Smooth muscle cell (in vitro differentiated cells): ENCODE measurements at regions not wholly inside any gene's neighbourhood (a gene's known extent, or its start where the extent isn't known, plus 50 kb on each side); places are given as distances from the start of the nearest gene placed in this dataset.

Source experiments
- DNase-seq: peaks from one replicate; lab custom pipeline; 2025; ENCODE audit not compliant: unreplicated experiment; lab: John Stamatoyannopoulos, UW
- H2AFZ ChIP-seq: fragments of 200-600 bp; sonication (generic); 2 replicates; pipeline ENCODE4 v1.6.0; 2016; ENCODE audit warnings: antibody characterized with exemption, low read depth, mild to moderate bottlenecking
- H3F3A ChIP-seq: fragments of 200-600 bp; sonication (generic); 2 replicates; pipeline ENCODE4 v1.6.0; 2017; ENCODE audit warnings: antibody characterized with exemption, low read depth
- H3K27ac ChIP-seq: fragments of 200-600 bp; sonication (generic); 2 replicates; pipeline ENCODE4 v1.5.1; 2016; ENCODE audit warnings: low read depth, mild to moderate bottlenecking
- H3K27me3 ChIP-seq: fragments of 200-600 bp; sonication (generic); 2 replicates; pipeline ENCODE4 v1.6.1; 2016; ENCODE audit warnings: low read depth, mild to moderate bottlenecking
- H3K36me3 ChIP-seq: fragments of 200-600 bp; sonication (generic); 2 replicates; pipeline ENCODE4 v1.5.1; 2016; ENCODE audit warnings: low read depth
- H3K4me1 ChIP-seq: fragments of 200-600 bp; sonication (generic); 2 replicates; pipeline ENCODE4 v1.5.1; 2016; ENCODE audit warnings: low read depth
- H3K4me2 ChIP-seq: fragments of 200-600 bp; sonication (generic); 2 replicates; pipeline ENCODE4 v1.6.0; 2016; ENCODE audit warnings: mild to moderate bottlenecking
- H3K4me3 ChIP-seq: fragments of 200-600 bp; sonication (generic); 2 replicates; pipeline ENCODE4 v1.5.1; 2016; ENCODE audit warnings: mild to moderate bottlenecking
- H3K79me2 ChIP-seq: fragments of 200-600 bp; sonication (generic); 2 replicates; pipeline ENCODE4 v1.6.0; 2016; ENCODE audit warnings: low read depth, mild to moderate bottlenecking
- H3K9ac ChIP-seq: fragments of 200-600 bp; sonication (generic); 2 replicates; pipeline ENCODE4 v1.6.0; 2016; ENCODE audit warnings: low read depth
- H3K9me3 ChIP-seq: fragments of 200-600 bp; sonication (generic); replicated peaks from 2 replicates; pipeline ENCODE4 v1.5.1; 2016; ENCODE audit warnings: low read depth
- H4K20me1 ChIP-seq: fragments of 200-600 bp; sonication (generic); 2 replicates; pipeline ENCODE4 v1.6.0; 2016; ENCODE audit warnings: low read depth
- WGBS: methylation state at CpG from one replicate; pipeline ENCODE4 v1.1.7; 2016; ENCODE audit warnings: low lambda C conversion rate; 5-methylcytosine and 5-hydroxymethylcytosine counted together
- TF ChIP-seq, protein P1 (sequence below): fragments of 200-600 bp; sonication (generic); IDR thresholded peaks from 2 replicates; pipeline ENCODE4 v1.5.1; 2017; ENCODE audit warnings: borderline replicate concordance, mild to moderate bottlenecking, antibody characterized with exemption; ENCODE audit not compliant: insufficient read depth, poor library complexity, severe bottlenecking

DNA sequence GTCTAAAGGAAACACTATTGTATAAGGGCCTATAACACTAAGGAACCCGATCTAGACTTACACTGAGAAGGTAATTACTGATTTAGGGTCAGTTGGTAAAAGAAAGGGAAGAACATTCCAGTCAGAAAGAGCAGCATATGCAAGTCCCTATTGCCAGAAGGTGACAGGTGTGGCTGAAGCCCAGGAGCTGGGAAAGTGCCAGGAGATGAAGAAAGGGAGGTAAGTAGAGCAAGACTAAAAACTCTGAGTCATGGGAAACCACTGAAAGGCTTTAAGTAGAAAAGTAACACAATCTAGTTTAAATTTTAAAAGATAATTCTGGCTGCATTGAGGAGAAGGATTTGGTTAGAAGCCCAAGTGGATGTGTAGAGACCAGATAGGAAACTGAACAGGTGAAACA, 77.7 kb upstream of the INTU start:
- 86% methylated on average over 1 of the region's 1 CpG for WGBS
- no peak for DNase-seq
- TF ChIP-seq, protein P1, sequence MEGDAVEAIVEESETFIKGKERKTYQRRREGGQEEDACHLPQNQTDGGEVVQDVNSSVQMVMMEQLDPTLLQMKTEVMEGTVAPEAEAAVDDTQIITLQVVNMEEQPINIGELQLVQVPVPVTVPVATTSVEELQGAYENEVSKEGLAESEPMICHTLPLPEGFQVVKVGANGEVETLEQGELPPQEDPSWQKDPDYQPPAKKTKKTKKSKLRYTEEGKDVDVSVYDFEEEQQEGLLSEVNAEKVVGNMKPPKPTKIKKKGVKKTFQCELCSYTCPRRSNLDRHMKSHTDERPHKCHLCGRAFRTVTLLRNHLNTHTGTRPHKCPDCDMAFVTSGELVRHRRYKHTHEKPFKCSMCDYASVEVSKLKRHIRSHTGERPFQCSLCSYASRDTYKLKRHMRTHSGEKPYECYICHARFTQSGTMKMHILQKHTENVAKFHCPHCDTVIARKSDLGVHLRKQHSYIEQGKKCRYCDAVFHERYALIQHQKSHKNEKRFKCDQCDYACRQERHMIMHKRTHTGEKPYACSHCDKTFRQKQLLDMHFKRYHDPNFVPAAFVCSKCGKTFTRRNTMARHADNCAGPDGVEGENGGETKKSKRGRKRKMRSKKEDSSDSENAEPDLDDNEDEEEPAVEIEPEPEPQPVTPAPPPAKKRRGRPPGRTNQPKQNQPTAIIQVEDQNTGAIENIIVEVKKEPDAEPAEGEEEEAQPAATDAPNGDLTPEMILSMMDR: no peak

GRCh38 chr4:127558088-127558487, 74.7 kb upstream of the INTU start:
- Histone ChIP-seq H3K27ac (no peak overlapping the region), H3K27me3 (no peaks in the 10 kb centered on the region), H3K4me3 (no peak overlapping the region), H3K9me3 (no peaks in the 10 kb centered on the region), H3K9ac (no peak overlapping the region), H3K36me3 (no peaks in the 10 kb centered on the region), H2AFZ (no peak overlapping the region), H4K20me1 (no peaks in the 10 kb centered on the region), H3K79me2 (no peaks in the 10 kb centered on the region), H3F3A (no peaks in the 10 kb centered on the region), H3K4me2 (no peak overlapping the region), H3K4me1 (no peaks in the 10 kb centered on the region)
- DNase-seq: no peak
- 87% methylated on average over 4 of the region's 4 CpGs for WGBS
- TF ChIP-seq, protein P1: no peak

More for the DNA sequence above, 77.7 kb upstream of the INTU start:
- H3K9me3 ChIP-seq: no peaks in the 10 kb centered on the region
- no peaks in the 10 kb centered on the region for H3K79me2 ChIP-seq
- no peak overlapping the region for H3K4me3 ChIP-seq
- H3K27ac ChIP-seq: no peak overlapping the region
- no peak overlapping the region for H3K9ac ChIP-seq
- H3K36me3 ChIP-seq: no peaks in the 10 kb centered on the region
- H3K4me1 ChIP-seq: no peaks in the 10 kb centered on the region
- H3K4me2 ChIP-seq: no peak overlapping the region
- H2AFZ ChIP-seq: no peak overlapping the region
- no peaks in the 10 kb centered on the region for H3F3A ChIP-seq
- H3K27me3 ChIP-seq: no peaks in the 10 kb centered on the region
- H4K20me1 ChIP-seq: no peaks in the 10 kb centered on the region

DNA sequence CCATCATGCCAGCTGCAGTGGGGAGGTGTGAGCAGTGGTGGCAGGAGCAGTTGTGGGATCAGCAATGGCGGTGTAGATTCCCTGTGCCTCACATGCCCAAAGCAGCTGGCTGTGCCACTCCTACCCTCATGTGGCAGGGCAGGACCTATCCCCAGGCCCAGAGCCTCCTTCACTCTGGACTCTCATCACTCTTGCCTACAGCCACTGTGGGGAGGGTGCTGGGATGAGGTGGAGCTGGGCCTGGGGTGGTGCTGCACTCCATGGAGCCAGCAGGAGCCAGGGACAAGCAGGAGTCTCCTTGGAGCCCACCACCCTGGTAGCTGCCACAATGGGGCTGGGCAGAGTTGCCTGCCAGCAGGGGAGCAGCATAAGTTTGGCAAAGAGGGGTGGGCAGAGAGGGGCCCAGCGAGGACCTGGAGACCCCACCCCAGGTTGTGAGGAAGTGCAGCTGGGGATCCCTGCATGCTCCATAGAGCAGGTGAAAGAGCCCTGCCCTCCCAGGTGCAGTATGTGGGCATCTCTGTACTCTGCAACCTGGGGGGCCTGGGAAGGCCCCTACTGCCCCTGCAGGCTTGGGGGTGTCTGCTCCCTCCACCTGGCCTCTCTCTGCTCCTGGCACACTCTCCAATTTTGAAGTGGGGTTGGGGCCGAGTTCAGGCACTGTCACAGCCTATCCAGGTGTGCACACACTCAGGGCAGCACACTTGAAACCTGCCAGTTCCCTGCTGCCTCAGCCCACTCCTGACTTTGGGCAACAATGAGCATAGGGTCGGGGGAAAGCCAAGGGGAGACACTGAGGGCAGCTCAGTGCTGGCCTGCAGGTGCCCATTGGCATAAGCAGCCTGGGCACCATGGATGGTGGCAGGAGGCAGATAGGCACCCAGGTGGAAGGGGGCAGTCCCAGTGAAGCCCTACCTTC, 74.0 kb upstream of the INTU start:
- Histone ChIP-seq H3K9ac (no peak overlapping the region), H3K4me3 (no peak overlapping the region), H2AFZ (no peak overlapping the region), H3K79me2 (no peaks in the 10 kb centered on the region), H3K27me3 (no peaks in the 10 kb centered on the region), H3K4me1 (no peaks in the 10 kb centered on the region), H3K36me3 (no peaks in the 10 kb centered on the region), H3K9me3 (no peaks in the 10 kb centered on the region), H3K4me2 (no peak overlapping the region), H4K20me1 (no peaks in the 10 kb centered on the region), H3K27ac (no peak overlapping the region), H3F3A (no peaks in the 10 kb centered on the region)
- TF ChIP-seq, protein P1: no peak
- DNase-seq: no peak
- 81% methylated on average over 4 of the region's 4 CpGs for WGBS

DNA sequence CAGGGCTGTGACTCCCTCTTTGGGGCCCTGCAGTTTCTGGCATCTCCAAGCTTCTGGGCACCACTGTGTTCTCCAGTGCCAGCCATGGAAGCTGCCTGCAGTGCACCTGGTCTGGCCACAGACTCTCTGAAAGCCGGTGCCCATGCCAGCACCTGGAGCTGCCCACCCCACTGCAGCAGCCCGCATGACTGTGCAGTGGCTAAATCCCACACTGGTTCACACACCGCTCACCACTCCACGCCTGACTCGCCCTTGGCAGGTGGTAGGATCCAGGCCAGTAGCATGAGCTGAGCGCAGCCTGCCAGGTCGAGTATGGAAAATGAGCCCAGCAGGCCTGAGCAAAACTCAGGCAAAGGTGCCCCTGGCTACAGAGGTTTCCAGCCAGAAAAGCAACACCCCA, 72.8 kb upstream of the INTU start:
- H3K4me1 ChIP-seq: no peaks in the 10 kb centered on the region

More for the DNA sequence above, 72.8 kb upstream of the INTU start:
- Histone ChIP-seq H3K9me3 (no peaks in the 10 kb centered on the region), H3K27me3 (no peaks in the 10 kb centered on the region), H3K36me3 (no peaks in the 10 kb centered on the region), H3F3A (no peaks in the 10 kb centered on the region), H3K4me2 (no peak overlapping the region), H2AFZ (no peak overlapping the region), H3K79me2 (no peaks in the 10 kb centered on the region), H4K20me1 (no peaks in the 10 kb centered on the region), H3K4me3 (no peak overlapping the region), H3K27ac (no peak overlapping the region), H3K9ac (no peak overlapping the region)
- no peak for DNase-seq
- 97% methylated on average over 7 of the region's 7 CpGs for WGBS
- TF ChIP-seq, protein P1: no peak
